Calu3 (cell line): ENCODE measurements at regions not wholly inside any gene's neighbourhood (a gene's known extent, or its start where the extent isn't known, plus 50 kb on each side); places are given as distances from the start of the nearest gene placed in this dataset.

Experiments used
- BruUV-seq: library from RNA; stranded (reverse); fragments of 400-500 nt; replicated peaks from 2 replicates; lab custom pipeline; 2021; lab: Mats Ljungman, UMichigan
- CTCF ChIA-PET: fragments of 300-600 bp; sonication (Branson Sonifier 250); formaldehyde crosslinking; loops from one replicate; lab custom pipeline; 2022; ENCODE audit warnings: antibody characterized with exemption; lab: Charles Lee
- DNase-seq: peaks from one replicate; pipeline ENCODE4 v3.0.0; 2022
- H3K27ac Mint-ChIP-seq: one replicate; pipeline ENCODE4 v1.8.0; 2022; ENCODE audit warnings: mixed read lengths; ENCODE audit not compliant: unreplicated experiment
- H3K27me3 Mint-ChIP-seq: one replicate; pipeline ENCODE4 v1.8.0; 2022; ENCODE audit warnings: mixed read lengths; ENCODE audit not compliant: unreplicated experiment
- H3K36me3 Mint-ChIP-seq: one replicate; pipeline ENCODE4 v1.8.0; 2022; ENCODE audit warnings: mild to moderate bottlenecking, moderate library complexity, mixed read lengths; ENCODE audit not compliant: insufficient read depth, unreplicated experiment
- H3K4me1 Mint-ChIP-seq: one replicate; pipeline ENCODE4 v1.8.0; 2022; ENCODE audit warnings: mild to moderate bottlenecking, low read depth, mixed read lengths; ENCODE audit not compliant: unreplicated experiment
- H3K4me3 Mint-ChIP-seq: one replicate; pipeline ENCODE4 v1.8.0; 2022; ENCODE audit warnings: mild to moderate bottlenecking, low read depth, moderate library complexity, mixed read lengths; ENCODE audit not compliant: unreplicated experiment
- H3K9me3 Mint-ChIP-seq: one replicate; pipeline ENCODE4 v1.8.0; 2022; ENCODE audit warnings: low read depth, mixed read lengths; ENCODE audit not compliant: unreplicated experiment
- CTCF ChIP-seq: fragments of 200-600 bp; IDR thresholded peaks from one replicate; pipeline ENCODE4 v1.8.0; 2022; ENCODE audit warnings: antibody characterized with exemption; ENCODE audit not compliant: unreplicated experiment
- intact Hi-C: fragments of 100-400 bp; cut with micrococcal nuclease; formaldehyde crosslinking; loops from one replicate; pipeline ENCODE4 v1.10.0; 2022; ENCODE audit not compliant: unreplicated experiment

- TF ChIP-seq CTCF, result no peak
- no peak for DNase-seq
- H3K4me1 Mint-ChIP-seq, result no peaks in the 10 kb centered on the region
- intact Hi-C loops, result no loop called here
- H3K4me3 Mint-ChIP-seq, result no peak overlapping the region
- no peaks in the 10 kb centered on the region for H3K9me3 Mint-ChIP-seq
- H3K36me3 Mint-ChIP-seq, result no peaks in the 10 kb centered on the region
- no peaks in the 10 kb centered on the region for H3K27me3 Mint-ChIP-seq
- no TSS peak for BruUV-seq
- H3K27ac Mint-ChIP-seq, result no peak overlapping the region
- CTCF ChIA-PET, result no interaction called here
These were observed 307.1 kb upstream of the HSF2 start for GRCh38 chr6:122092366-122092765.

DNA sequence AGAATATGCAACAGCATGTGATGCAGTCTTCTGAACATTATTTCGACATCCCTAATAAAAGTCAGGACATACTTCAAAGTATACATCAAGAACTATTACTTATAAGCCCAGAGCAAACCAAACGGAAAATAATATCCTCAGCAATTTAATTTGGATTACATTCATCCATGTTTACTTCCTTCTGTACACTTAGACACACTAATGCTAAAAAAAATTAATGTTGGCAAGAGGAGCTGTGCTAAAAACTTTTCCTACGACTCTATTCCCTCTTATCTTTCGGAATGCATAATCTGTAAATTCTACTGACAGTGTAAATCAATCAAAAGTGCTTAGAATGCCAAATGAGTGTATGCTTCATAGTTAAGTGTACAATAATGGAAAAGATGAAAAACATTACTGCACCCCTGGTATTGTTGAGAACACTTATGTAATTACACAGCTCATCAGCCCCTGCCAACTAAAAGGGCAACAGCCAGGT lies 301.2 kb upstream of the HSF2 start:
- Mint-ChIP-seq H3K4me1 (no peaks in the 10 kb centered on the region), H3K36me3 (no peaks in the 10 kb centered on the region), H3K27me3 (no peaks in the 10 kb centered on the region), H3K9me3 (no peaks in the 10 kb centered on the region), H3K4me3 (no peak overlapping the region), H3K27ac (no peak overlapping the region)
- CTCF ChIA-PET, result no interaction called here
- intact Hi-C loops, result no loop called here
- no peak for TF ChIP-seq CTCF
- no peak for DNase-seq
- BruUV-seq, result no TSS peak

GRCh38 chr6:122102026-122102425 lies 297.4 kb upstream of the HSF2 start:
- no peaks in the 10 kb centered on the region for H3K27me3 Mint-ChIP-seq
- no peak overlapping the region for H3K27ac Mint-ChIP-seq
- no peaks in the 10 kb centered on the region for H3K36me3 Mint-ChIP-seq
- intact Hi-C loops, result no loop called here
- BruUV-seq, result no TSS peak
- H3K4me1 Mint-ChIP-seq, result no peaks in the 10 kb centered on the region
- CTCF ChIA-PET, result no interaction called here
- H3K4me3 Mint-ChIP-seq, result no peak overlapping the region
- no peaks in the 10 kb centered on the region for H3K9me3 Mint-ChIP-seq
- no peak for DNase-seq
- TF ChIP-seq CTCF, result no peak

- H3K36me3 Mint-ChIP-seq, result no peaks in the 10 kb centered on the region
- no peaks in the 10 kb centered on the region for H3K4me1 Mint-ChIP-seq
- intact Hi-C loops, result no loop called here
- no peak overlapping the region for H3K27ac Mint-ChIP-seq
- no peak for TF ChIP-seq CTCF
- DNase-seq, result no peak
- H3K9me3 Mint-ChIP-seq, result no peaks in the 10 kb centered on the region
- no peak overlapping the region for H3K4me3 Mint-ChIP-seq
- H3K27me3 Mint-ChIP-seq, result no peaks in the 10 kb centered on the region
- CTCF ChIA-PET, result no interaction called here
- no TSS peak for BruUV-seq
These were observed 292.1 kb upstream of the HSF2 start for GRCh38 chr6:122107256-122107852.
